ENCODE measurements at regions not wholly inside any gene's neighbourhood (a gene's known extent, or its start where the extent isn't known, plus 50 kb on each side); places are given as distances from the start of the nearest gene placed in this dataset.

DNA sequence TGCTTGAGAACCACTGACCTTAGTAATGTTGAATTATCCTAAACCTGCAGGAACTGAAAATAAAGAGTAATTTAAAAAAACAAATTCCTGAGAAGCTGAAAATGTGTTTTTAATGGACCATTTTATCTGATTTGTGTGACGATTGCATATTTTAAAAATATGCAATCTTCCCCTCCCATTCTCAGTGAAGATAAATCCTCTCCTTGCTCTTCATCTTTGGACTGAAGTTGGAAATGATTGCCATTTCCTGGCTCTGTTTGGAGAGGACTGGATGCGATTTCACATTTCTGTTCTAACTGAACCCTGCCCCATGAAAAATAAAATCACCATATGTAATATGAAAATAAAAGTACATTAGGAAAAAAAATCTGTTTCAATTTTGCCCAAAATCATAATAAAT is 216.3 kb downstream of the SLC6A15 start:
- TF ChIP-seq SIN3A (IDR thresholded peaks at IDR 0.05; ENCODE audit: borderline replicate concordance, insufficient read depth, low read length) (no peak), FOXP2 (optimal IDR thresholded peaks at IDR 0.05; ENCODE audit: borderline replicate concordance, extremely low read depth, extremely low read length, insufficient read depth) (no peak), TAF1 (IDR thresholded peaks at IDR 0.05; ENCODE audit: borderline replicate concordance, insufficient read depth, low read length) (no peak), POLR2AphosphoS5 (IDR thresholded peaks at IDR 0.05; ENCODE audit: low read depth, low read length) (no peak)
- TF ChIP-seq, protein P1, sequence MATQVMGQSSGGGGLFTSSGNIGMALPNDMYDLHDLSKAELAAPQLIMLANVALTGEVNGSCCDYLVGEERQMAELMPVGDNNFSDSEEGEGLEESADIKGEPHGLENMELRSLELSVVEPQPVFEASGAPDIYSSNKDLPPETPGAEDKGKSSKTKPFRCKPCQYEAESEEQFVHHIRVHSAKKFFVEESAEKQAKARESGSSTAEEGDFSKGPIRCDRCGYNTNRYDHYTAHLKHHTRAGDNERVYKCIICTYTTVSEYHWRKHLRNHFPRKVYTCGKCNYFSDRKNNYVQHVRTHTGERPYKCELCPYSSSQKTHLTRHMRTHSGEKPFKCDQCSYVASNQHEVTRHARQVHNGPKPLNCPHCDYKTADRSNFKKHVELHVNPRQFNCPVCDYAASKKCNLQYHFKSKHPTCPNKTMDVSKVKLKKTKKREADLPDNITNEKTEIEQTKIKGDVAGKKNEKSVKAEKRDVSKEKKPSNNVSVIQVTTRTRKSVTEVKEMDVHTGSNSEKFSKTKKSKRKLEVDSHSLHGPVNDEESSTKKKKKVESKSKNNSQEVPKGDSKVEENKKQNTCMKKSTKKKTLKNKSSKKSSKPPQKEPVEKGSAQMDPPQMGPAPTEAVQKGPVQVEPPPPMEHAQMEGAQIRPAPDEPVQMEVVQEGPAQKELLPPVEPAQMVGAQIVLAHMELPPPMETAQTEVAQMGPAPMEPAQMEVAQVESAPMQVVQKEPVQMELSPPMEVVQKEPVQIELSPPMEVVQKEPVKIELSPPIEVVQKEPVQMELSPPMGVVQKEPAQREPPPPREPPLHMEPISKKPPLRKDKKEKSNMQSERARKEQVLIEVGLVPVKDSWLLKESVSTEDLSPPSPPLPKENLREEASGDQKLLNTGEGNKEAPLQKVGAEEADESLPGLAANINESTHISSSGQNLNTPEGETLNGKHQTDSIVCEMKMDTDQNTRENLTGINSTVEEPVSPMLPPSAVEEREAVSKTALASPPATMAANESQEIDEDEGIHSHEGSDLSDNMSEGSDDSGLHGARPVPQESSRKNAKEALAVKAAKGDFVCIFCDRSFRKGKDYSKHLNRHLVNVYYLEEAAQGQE (IDR thresholded peaks at IDR 0.05; ENCODE audit: insufficient read depth in 1 of 2, low read depth in 2 of 2, low read length in 2 of 2) = no peak

DNA sequence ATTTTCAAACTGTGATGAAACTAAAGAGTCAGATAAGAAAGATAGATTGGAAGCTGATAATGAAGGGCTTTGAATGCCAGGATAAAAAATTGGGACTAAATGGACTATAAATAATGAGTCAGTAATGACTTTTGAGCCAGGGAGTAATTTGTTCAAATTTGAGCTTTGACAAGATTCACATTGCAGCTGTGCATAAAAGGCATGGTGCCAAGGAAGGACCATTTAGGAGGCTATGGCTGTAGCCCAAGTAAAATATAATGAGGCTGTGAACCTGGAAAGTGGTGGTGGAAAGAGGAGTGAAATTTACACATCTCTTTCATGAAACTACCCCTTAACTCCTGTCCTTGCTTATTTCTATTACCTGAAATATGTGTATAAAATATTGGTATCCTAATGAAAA is 218.5 kb downstream of the SLC6A15 start:
- TF ChIP-seq, protein P1 (IDR thresholded peaks at IDR 0.05; ENCODE audit: insufficient read depth in 1 of 2, low read depth in 2 of 2, low read length in 2 of 2) = no peak
- no peak for TF ChIP-seq FOXP2 (optimal IDR thresholded peaks at IDR 0.05; ENCODE audit: borderline replicate concordance, extremely low read depth, extremely low read length, insufficient read depth)
- TF ChIP-seq TAF1 (IDR thresholded peaks at IDR 0.05; ENCODE audit: borderline replicate concordance, insufficient read depth, low read length) = no peak
- no peak for TF ChIP-seq POLR2AphosphoS5 (IDR thresholded peaks at IDR 0.05; ENCODE audit: low read depth, low read length)
- TF ChIP-seq SIN3A (IDR thresholded peaks at IDR 0.05; ENCODE audit: borderline replicate concordance, insufficient read depth, low read length) = no peak

DNA sequence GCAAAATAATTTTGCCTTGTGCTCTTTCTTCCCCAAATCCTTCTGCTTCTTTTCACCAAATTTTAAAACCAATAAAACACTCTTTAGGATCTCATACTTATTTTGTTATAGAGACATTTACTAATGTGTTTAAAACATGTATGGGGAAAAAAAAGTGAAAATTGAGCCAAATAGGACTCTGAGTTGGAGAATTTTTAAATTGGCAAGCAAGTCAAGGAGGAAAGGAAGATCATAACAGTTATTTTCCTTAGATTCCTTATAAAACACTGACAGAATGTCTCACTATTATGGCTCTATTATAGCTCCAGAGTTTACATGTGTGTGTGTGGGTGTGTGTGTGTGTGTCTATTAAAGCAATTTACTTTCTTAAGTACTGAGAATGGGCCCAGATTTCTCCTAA is 220.5 kb downstream of the SLC6A15 start:
- TF ChIP-seq SIN3A (IDR thresholded peaks at IDR 0.05; ENCODE audit: borderline replicate concordance, insufficient read depth, low read length) (no peak), TAF1 (IDR thresholded peaks at IDR 0.05; ENCODE audit: borderline replicate concordance, insufficient read depth, low read length) (no peak), FOXP2 (optimal IDR thresholded peaks at IDR 0.05; ENCODE audit: borderline replicate concordance, extremely low read depth, extremely low read length, insufficient read depth) (no peak), POLR2AphosphoS5 (IDR thresholded peaks at IDR 0.05; ENCODE audit: low read depth, low read length) (no peak)
- TF ChIP-seq, protein P1 (IDR thresholded peaks at IDR 0.05; ENCODE audit: insufficient read depth in 1 of 2, low read depth in 2 of 2, low read length in 2 of 2) = no peak

DNA sequence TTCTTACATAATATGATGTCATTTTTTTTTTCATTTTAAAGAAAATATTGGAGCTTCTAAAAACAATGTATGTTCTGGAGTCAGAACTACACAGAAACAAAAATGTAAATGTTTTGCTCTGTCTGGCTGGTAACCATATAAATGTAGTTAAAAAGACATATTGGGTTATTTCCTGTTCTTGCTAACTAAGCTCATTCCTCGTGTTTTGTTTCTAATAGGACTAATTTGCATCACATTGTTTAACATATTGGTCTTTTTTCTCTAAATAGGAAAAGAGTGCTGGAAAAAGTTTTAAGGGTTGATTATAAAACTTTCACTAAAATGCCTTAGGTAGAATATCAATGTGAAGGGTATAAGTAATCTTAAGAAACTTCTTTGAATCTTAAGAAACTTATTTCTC is 221.3 kb downstream of the SLC6A15 start:
- TF ChIP-seq POLR2AphosphoS5 (IDR thresholded peaks at IDR 0.05; ENCODE audit: low read depth, low read length) (no peak), FOXP2 (optimal IDR thresholded peaks at IDR 0.05; ENCODE audit: borderline replicate concordance, extremely low read depth, extremely low read length, insufficient read depth) (no peak), TAF1 (IDR thresholded peaks at IDR 0.05; ENCODE audit: borderline replicate concordance, insufficient read depth, low read length) (no peak), SIN3A (IDR thresholded peaks at IDR 0.05; ENCODE audit: borderline replicate concordance, insufficient read depth, low read length) (no peak)
- TF ChIP-seq, protein P1 (IDR thresholded peaks at IDR 0.05; ENCODE audit: insufficient read depth in 1 of 2, low read depth in 2 of 2, low read length in 2 of 2) = no peak

DNA sequence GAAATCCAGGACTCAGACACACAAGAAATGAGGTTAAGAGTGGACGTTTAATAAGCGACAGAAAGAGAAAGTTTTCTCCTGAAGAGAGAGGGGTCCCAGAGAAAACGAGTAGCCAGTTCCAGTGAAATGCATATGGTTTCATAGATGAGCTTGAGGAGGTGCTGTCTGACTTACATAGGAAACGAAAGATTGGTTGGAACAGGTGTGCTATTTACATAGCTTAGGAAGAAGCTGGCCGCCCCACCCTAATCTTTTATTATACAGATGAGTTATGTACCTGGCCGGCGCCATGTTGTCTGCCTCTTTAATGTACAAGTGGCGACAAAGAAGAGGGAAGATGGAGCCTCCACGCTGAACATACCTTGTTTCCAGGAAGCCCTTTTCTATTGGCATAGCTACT is 223.0 kb downstream of the SLC6A15 start:
- TF ChIP-seq TAF1 (IDR thresholded peaks at IDR 0.05; ENCODE audit: borderline replicate concordance, insufficient read depth, low read length) = no peak
- no peak for TF ChIP-seq POLR2AphosphoS5 (IDR thresholded peaks at IDR 0.05; ENCODE audit: low read depth, low read length)
- TF ChIP-seq, protein P1 (IDR thresholded peaks at IDR 0.05; ENCODE audit: insufficient read depth in 1 of 2, low read depth in 2 of 2, low read length in 2 of 2) = no peak
- TF ChIP-seq FOXP2 (optimal IDR thresholded peaks at IDR 0.05; ENCODE audit: borderline replicate concordance, extremely low read depth, extremely low read length, insufficient read depth) = no peak
- no peak for TF ChIP-seq SIN3A (IDR thresholded peaks at IDR 0.05; ENCODE audit: borderline replicate concordance, insufficient read depth, low read length)

All from PFSK-1 (cell line).